OCI-LY1 (cell line): ENCODE measurements at regions not wholly inside any gene's neighbourhood (a gene's known extent, or its start where the extent isn't known, plus 50 kb on each side); places are given as distances from the start of the nearest gene placed in this dataset.

Experiments
- EZH2 ChIP-seq: fragments of 200-600 bp; sonication (generic), shearing (Covaris generic); IDR thresholded peaks from 2 replicates; pipeline ENCODE4 v1.8.0; 2017; ENCODE audit warnings: borderline replicate concordance, mixed run types, mild to moderate bottlenecking, antibody characterized with exemption, low read length, moderate library complexity, mixed read lengths
- TF ChIP-seq, protein P1 (sequence below): fragments of 200-600 bp; sonication (generic), shearing (Covaris generic); IDR thresholded peaks from 2 replicates; pipeline ENCODE4 v1.5.1; 2017; ENCODE audit warnings: mild to moderate bottlenecking, antibody characterized with exemption, low read length, moderate library complexity, mixed read lengths

DNA sequence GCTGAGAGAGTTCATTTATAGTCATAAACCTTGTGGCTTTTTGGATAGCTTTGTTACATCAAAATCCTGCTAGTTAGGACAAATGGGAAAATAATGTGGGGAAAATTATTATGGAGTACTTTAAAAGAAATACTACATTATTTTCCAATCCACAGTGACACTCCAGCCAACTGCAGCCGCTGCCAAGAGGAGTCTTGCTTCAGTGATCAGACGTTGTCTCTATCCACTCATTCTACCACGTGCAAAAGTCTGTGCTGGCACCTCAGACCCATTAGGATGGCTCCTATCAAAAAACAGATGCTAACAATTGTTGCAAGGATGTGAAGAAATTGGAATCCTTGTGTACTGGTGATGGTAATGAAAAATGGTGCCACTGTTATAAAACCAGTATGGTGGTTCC, 128.6 kb upstream of the IQSEC1 start:
- TF ChIP-seq, protein P1, sequence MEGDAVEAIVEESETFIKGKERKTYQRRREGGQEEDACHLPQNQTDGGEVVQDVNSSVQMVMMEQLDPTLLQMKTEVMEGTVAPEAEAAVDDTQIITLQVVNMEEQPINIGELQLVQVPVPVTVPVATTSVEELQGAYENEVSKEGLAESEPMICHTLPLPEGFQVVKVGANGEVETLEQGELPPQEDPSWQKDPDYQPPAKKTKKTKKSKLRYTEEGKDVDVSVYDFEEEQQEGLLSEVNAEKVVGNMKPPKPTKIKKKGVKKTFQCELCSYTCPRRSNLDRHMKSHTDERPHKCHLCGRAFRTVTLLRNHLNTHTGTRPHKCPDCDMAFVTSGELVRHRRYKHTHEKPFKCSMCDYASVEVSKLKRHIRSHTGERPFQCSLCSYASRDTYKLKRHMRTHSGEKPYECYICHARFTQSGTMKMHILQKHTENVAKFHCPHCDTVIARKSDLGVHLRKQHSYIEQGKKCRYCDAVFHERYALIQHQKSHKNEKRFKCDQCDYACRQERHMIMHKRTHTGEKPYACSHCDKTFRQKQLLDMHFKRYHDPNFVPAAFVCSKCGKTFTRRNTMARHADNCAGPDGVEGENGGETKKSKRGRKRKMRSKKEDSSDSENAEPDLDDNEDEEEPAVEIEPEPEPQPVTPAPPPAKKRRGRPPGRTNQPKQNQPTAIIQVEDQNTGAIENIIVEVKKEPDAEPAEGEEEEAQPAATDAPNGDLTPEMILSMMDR: no peak
- TF ChIP-seq EZH2: no peak
